ENCODE measurements at regions not wholly inside any gene's neighbourhood (a gene's known extent, or its start where the extent isn't known, plus 50 kb on each side); places are given as distances from the start of the nearest gene placed in this dataset.
A peak's percentile ranks its signal among the peaks of the same experiment; 100 is the strongest.

DNA sequence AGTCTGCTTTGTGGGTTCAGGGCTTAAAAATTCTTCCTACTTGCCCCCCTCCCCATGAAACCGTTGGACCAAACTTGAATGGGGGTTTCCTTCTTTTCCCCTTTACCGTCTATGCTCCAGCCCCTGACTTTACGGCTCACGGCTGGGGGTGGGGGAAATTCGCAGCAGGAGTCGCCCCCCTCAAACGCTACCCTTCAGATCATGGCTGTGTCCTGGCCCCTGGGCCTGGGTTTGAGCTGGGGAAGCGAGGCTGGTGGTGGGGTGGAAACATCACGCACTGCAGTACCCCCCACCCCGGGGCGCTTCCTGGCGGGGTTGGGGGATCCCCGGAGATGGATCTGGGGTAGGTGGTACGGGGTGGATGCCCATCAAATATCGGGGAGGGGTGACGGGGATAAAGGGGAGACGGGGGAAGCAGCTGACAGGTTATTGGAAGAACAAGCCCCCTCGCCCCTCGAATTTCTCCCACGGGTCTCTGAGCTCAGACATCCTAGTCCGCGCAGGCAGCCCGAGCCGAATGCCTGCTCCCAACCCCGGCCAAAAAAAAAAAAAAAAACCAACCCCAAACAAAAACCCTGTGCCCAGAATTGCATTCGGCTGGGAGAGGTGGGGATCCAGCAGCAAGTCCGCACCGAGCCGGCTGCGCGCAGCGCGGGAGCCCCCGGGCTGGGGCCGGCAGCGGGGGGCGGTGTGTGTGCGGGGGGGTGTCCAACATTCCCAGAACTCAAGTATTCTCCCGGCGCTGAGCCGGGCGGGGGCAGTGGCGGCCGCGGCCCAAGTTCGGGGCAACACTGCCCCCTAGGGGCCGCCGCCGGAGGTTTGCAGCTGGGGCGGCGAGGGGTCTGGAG lies 59.0 kb upstream of the ACOT11 start (continued):
- TF ChIP-seq, protein P1, sequence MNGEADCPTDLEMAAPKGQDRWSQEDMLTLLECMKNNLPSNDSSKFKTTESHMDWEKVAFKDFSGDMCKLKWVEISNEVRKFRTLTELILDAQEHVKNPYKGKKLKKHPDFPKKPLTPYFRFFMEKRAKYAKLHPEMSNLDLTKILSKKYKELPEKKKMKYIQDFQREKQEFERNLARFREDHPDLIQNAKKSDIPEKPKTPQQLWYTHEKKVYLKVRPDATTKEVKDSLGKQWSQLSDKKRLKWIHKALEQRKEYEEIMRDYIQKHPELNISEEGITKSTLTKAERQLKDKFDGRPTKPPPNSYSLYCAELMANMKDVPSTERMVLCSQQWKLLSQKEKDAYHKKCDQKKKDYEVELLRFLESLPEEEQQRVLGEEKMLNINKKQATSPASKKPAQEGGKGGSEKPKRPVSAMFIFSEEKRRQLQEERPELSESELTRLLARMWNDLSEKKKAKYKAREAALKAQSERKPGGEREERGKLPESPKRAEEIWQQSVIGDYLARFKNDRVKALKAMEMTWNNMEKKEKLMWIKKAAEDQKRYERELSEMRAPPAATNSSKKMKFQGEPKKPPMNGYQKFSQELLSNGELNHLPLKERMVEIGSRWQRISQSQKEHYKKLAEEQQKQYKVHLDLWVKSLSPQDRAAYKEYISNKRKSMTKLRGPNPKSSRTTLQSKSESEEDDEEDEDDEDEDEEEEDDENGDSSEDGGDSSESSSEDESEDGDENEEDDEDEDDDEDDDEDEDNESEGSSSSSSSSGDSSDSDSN (IDR thresholded peaks at IDR 0.05; ENCODE audit: borderline replicate concordance in 1 of 2, low read depth in 2 of 2, low read length in 2 of 2): no peak
- TF ChIP-seq ZNF707 (CRISPR knock-in tag; conservative IDR thresholded peaks at IDR 0.05) (no peak), KAT2B (IDR thresholded peaks at IDR 0.05; ENCODE audit: low read depth, low read length) (no peak), NFIX (CRISPR knock-in tag; IDR thresholded peaks at IDR 0.05; ENCODE audit: low read depth) (no peak), ZNF140 (CRISPR knock-in tag; IDR thresholded peaks at IDR 0.05) (no peak), BRD9 (IDR thresholded peaks at IDR 0.05; ENCODE audit: low read depth, partially characterized antibody) (peak; percentile 60), CAMTA2 (CRISPR knock-in tag; conservative IDR thresholded peaks at IDR 0.05) (no peak), DEAF1 (CRISPR knock-in tag; IDR thresholded peaks at IDR 0.05) (peak; percentile 98), NR2C1 (IDR thresholded peaks at IDR 0.05) (no peak), NR2C1 (tag; IDR thresholded peaks at IDR 0.05) (no peak), TGIF2 (CRISPR knock-in tag; IDR thresholded peaks at IDR 0.05) (no peak), PRDM10 (IDR thresholded peaks at IDR 0.05; ENCODE audit: partially characterized antibody) (no peak), PTRF (tag; IDR thresholded peaks at IDR 0.05) (no peak), POLR2G (IDR thresholded peaks at IDR 0.05; ENCODE audit: low read depth, low read length) (peak; percentile 71), CCNT2 (IDR thresholded peaks at IDR 0.05; ENCODE audit: borderline replicate concordance, extremely low read depth, insufficient read length, low read depth, low read length) (peak; percentile 98), RBM22 (IDR thresholded peaks at IDR 0.05; ENCODE audit: low read depth, low read length, poor library complexity, severe bottlenecking) (peak; percentile 45), SNIP1 (IDR thresholded peaks at IDR 0.05; ENCODE audit: low read depth) (no peak), ZNF668 (CRISPR knock-in tag; IDR thresholded peaks at IDR 0.05) (0 out of 2 replicates have a peak, but pooled peaks have one; percentile 14)
- TF ChIP-seq, protein P2, sequence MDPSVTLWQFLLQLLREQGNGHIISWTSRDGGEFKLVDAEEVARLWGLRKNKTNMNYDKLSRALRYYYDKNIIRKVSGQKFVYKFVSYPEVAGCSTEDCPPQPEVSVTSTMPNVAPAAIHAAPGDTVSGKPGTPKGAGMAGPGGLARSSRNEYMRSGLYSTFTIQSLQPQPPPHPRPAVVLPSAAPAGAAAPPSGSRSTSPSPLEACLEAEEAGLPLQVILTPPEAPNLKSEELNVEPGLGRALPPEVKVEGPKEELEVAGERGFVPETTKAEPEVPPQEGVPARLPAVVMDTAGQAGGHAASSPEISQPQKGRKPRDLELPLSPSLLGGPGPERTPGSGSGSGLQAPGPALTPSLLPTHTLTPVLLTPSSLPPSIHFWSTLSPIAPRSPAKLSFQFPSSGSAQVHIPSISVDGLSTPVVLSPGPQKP (CRISPR knock-in tag; IDR thresholded peaks at IDR 0.05): no peak

Data from K562 (cell line).